Suprapubic skin (tissue), 4 donors: ENCODE measurements at regions not wholly inside any gene's neighbourhood (a gene's known extent, or its start where the extent isn't known, plus 50 kb on each side); places are given as distances from the start of the nearest gene placed in this dataset.

Experiments used
- EP300 ChIP-seq: sonication (generic); formaldehyde crosslinking; IDR thresholded peaks from one replicate; pipeline ENCODE4 v1.6.1; 2017; ENCODE audit warnings: antibody characterized with exemption
- POLR2A ChIP-seq, 2 donors: fragments of 450-650 bp; IDR thresholded peaks; one replicate each; pipeline ENCODE4 v1.6.1; 2017; ENCODE audit warnings: antibody characterized with exemption in 2 of 2, mild to moderate bottlenecking in 2 of 2, moderate library complexity in 2 of 2
- POLR2AphosphoS5 ChIP-seq, 3 donors: sonication (generic); formaldehyde crosslinking; IDR thresholded peaks; one replicate each; pipeline ENCODE4 v1.6.1; 2017; ENCODE audit warnings: antibody characterized with exemption in 3 of 3
- TF ChIP-seq, protein P1 (sequence below), 2 donors: fragments of 200-600 bp in 1 of 2; fragments of 450-650 bp in 1 of 2; sonication (generic) in 1 of 2; IDR thresholded peaks; one replicate each; pipeline ENCODE4 v1.5.1; 2016 to 2019; ENCODE audit warnings: antibody characterized with exemption in 2 of 2, mild to moderate bottlenecking in 1 of 2, moderate library complexity in 1 of 2

GRCh38 chr13:73317140-73317539 lies 258.3 kb downstream of the KLF5 start:
- TF ChIP-seq, protein P1, sequence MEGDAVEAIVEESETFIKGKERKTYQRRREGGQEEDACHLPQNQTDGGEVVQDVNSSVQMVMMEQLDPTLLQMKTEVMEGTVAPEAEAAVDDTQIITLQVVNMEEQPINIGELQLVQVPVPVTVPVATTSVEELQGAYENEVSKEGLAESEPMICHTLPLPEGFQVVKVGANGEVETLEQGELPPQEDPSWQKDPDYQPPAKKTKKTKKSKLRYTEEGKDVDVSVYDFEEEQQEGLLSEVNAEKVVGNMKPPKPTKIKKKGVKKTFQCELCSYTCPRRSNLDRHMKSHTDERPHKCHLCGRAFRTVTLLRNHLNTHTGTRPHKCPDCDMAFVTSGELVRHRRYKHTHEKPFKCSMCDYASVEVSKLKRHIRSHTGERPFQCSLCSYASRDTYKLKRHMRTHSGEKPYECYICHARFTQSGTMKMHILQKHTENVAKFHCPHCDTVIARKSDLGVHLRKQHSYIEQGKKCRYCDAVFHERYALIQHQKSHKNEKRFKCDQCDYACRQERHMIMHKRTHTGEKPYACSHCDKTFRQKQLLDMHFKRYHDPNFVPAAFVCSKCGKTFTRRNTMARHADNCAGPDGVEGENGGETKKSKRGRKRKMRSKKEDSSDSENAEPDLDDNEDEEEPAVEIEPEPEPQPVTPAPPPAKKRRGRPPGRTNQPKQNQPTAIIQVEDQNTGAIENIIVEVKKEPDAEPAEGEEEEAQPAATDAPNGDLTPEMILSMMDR (IDR thresholded peaks at IDR 0.05): no peak
- no peak for TF ChIP-seq EP300
- no peak for TF ChIP-seq POLR2A (IDR thresholded peaks at IDR 0.05)
- TF ChIP-seq POLR2AphosphoS5 (IDR thresholded peaks at IDR 0.05): no peak
